MM.1S (cell line): ENCODE measurements at regions not wholly inside any gene's neighbourhood (a gene's known extent, or its start where the extent isn't known, plus 50 kb on each side); places are given as distances from the start of the nearest gene placed in this dataset.

Source experiments
- EZH2 ChIP-seq: fragments of 300-600 bp; sonication (generic); optimal IDR thresholded peaks from 2 replicates; pipeline ENCODE3; 2017; ENCODE audit warnings: low read depth, mild to moderate bottlenecking, antibody characterized with exemption, low read length, mixed read lengths
- EZH2phosphoT487 ChIP-seq: fragments of 300-600 bp; sonication (generic); IDR thresholded peaks from 2 replicates; pipeline ENCODE4 v1.6.1; 2018; ENCODE audit warnings: antibody characterized with exemption, low read length

- TF ChIP-seq EZH2 (no peak), EZH2phosphoT487 (no peak)
Measured at GRCh38 chr22:25327018-25327755, 107.7 kb downstream of the CRYBB2 start.
